Midbrain (tissue), 1 donor: ENCODE measurements at regions not wholly inside any gene's neighbourhood (a gene's known extent, or its start where the extent isn't known, plus 50 kb on each side); places are given as distances from the start of the nearest gene placed in this dataset.
"Not testable (repeated sequence)": the region's sequence is repeated elsewhere in the genome, so short reads cannot be mapped to it uniquely, and the experiment has no call there.

Experiments used
- DNase-seq: peaks from one replicate; lab custom pipeline; 2025; lab: John Stamatoyannopoulos, UW

GRCh38 chr16:60013076-60013475, 1279.0 kb upstream of the GOT2 start:
- no peak for DNase-seq

- DNase-seq: no peak
These were observed 1267.4 kb upstream of the GOT2 start for GRCh38 chr16:60001523-60001922.

GRCh38 chr16:59997706-59998105, 1263.6 kb upstream of the GOT2 start:
- no peak for DNase-seq

GRCh38 chr16:59993101-59993500, 1259.0 kb upstream of the GOT2 start:
- no peak for DNase-seq

GRCh38 chr16:59991171-59991570, 1257.1 kb upstream of the GOT2 start:
- no peak for DNase-seq

- DNase-seq: no peak
These were observed 1254.5 kb upstream of the GOT2 start for GRCh38 chr16:59988591-59988990.

GRCh38 chr16:59975953-59976352, 1241.8 kb upstream of the GOT2 start:
- no peak for DNase-seq

- no peak for DNase-seq
These were observed 1239.8 kb upstream of the GOT2 start for GRCh38 chr16:59973966-59974365.

GRCh38 chr16:59971264-59971663, 1237.1 kb upstream of the GOT2 start:
- DNase-seq: no peak

GRCh38 chr16:59964232-59964924, 1230.3 kb upstream of the GOT2 start:
- no peak for DNase-seq

GRCh38 chr16:59959311-59959710, 1225.2 kb upstream of the GOT2 start:
- DNase-seq: no peak

GRCh38 chr16:59950431-59950830, 1216.3 kb upstream of the GOT2 start:
- no peak for DNase-seq

GRCh38 chr16:59944041-59944440, 1209.9 kb upstream of the GOT2 start:
- DNase-seq: not testable (repeated sequence)

GRCh38 chr16:59941594-59941993, 1207.5 kb upstream of the GOT2 start:
- no peak for DNase-seq

- DNase-seq: no peak
These were observed 1185.9 kb upstream of the GOT2 start for GRCh38 chr16:59920054-59920453.

- DNase-seq: no peak
These were observed 1179.5 kb upstream of the GOT2 start for GRCh38 chr16:59913666-59914065.

GRCh38 chr16:59909262-59909661, 1175.1 kb upstream of the GOT2 start:
- DNase-seq: no peak

GRCh38 chr16:59907611-59908010, 1173.5 kb upstream of the GOT2 start:
- DNase-seq: no peak

- no peak for DNase-seq
These were observed 1171.5 kb upstream of the GOT2 start for GRCh38 chr16:59905606-59906005.

- no peak for DNase-seq
These were observed 1171.0 kb upstream of the GOT2 start for GRCh38 chr16:59905131-59905530.

- no peak for DNase-seq
These were observed 1165.8 kb upstream of the GOT2 start for GRCh38 chr16:59899940-59900339.

- no peak for DNase-seq
These were observed 1158.3 kb upstream of the GOT2 start for GRCh38 chr16:59892376-59892775.

GRCh38 chr16:59887856-59888255, 1153.7 kb upstream of the GOT2 start:
- DNase-seq: no peak

- DNase-seq: no peak
These were observed 1151.9 kb upstream of the GOT2 start for GRCh38 chr16:59886021-59886420.
